GM10266 (cell line): ENCODE measurements at regions not wholly inside any gene's neighbourhood (a gene's known extent, or its start where the extent isn't known, plus 50 kb on each side); places are given as distances from the start of the nearest gene placed in this dataset.

Source experiments
- DNase-seq: peaks from one replicate; pipeline ENCODE4 v3.0.0; 2012; ENCODE audit errors: extremely low spot score
- CTCF ChIP-seq: IDR thresholded peaks from 2 replicates; pipeline ENCODE4 v1.5.1; 2012; ENCODE audit warnings: mild to moderate bottlenecking, low read depth; ENCODE audit not compliant: control insufficient read depth, insufficient read depth; ENCODE audit errors: missing control alignments

GRCh38 chr2:22879009-22879863 lies 505.7 kb upstream of the KLHL29 start:
- no peak for TF ChIP-seq CTCF
- DNase-seq: no peak

DNA sequence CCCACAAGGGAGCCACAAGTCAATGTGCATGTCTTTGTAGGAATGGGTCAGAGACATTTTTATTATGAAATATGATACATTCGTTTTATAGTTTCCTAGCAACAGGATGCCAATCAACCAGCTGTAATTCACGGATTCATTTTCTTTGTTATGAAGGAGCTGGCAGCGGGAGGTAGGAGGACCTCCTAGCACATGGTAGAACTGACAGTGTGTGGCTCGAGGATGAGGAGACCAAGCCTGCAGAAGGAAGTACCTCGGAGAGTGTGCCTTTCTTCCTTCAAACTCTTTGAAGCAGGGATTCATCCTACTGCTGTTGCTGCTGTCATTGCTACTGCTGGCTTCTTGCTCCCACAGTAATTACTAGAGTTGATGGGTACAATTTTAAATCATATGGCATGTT lies 504.8 kb upstream of the KLHL29 start:
- TF ChIP-seq CTCF: no peak
- DNase-seq: no peak

GRCh38 chr2:22882011-22882410 lies 503.0 kb upstream of the KLHL29 start:
- TF ChIP-seq CTCF: no peak
- DNase-seq: no peak

- TF ChIP-seq CTCF: no peak
- no peak for DNase-seq
These were observed 502.3 kb upstream of the KLHL29 start for GRCh38 chr2:22882643-22883042.

DNA sequence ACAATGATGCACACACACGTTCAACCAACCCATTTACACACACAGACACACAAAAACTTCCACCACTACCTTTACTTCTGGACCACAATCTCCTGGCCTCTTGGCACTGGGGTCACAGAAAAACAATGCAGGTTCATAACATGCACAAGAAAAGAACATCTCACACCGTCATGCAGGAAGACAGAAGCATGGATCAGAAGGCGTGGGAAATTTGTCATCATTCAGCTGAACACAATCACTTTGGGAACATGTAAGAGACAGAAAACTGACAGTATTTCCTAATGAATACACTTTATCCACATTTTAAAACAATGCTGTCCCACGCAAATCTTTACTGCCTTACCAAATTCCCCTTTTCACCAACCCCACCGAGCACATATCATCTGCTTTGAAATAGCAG lies 501.9 kb upstream of the KLHL29 start:
- TF ChIP-seq CTCF: no peak
- no peak for DNase-seq

- no peak for DNase-seq
- TF ChIP-seq CTCF: no peak
These were observed 499.7 kb upstream of the KLHL29 start for GRCh38 chr2:22885245-22885644.

DNA sequence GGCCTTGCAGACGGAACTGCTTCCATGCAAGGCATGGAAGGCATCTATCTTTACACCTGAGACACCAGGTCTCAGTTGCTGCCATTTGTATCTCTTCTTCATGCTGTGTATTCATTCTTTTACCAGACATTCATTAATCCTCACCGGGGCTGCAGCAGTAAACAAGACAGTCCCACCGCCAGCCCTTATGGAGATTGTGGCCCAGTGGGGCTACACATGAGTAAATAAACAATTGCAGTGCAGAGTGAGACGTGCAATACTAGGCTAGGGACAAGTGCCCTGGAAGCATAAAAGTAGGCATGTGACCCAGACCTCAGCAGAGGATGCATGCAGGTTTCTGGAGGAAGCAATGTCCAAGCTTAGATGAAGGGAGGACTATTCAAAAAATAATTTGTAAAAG lies 497.6 kb upstream of the KLHL29 start:
- DNase-seq: no peak
- no peak for TF ChIP-seq CTCF
